ENCODE measurements at regions not wholly inside any gene's neighbourhood (a gene's known extent, or its start where the extent isn't known, plus 50 kb on each side); places are given as distances from the start of the nearest gene placed in this dataset.

GRCh38 chr15:100812802-100813201 is 66.8 kb upstream of the ALDH1A3 start:
- FAIRE-seq (no peak), ATAC-seq (no peak)
- intact Hi-C loops (cut with DNase I), result no loop called here

GRCh38 chr15:100818927-100819326 is 60.7 kb upstream of the ALDH1A3 start:
- no peaks in the 10 kb centered on the region for H3K4me1 ChIP-seq
- no peak overlapping the region for H3K4me3 ChIP-seq

More at GRCh38 chr15:100812802-100813201, 66.8 kb upstream of the ALDH1A3 start:
- Histone ChIP-seq H3K36me3 (no peaks in the 10 kb centered on the region), H3K4me3 (no peak overlapping the region), H3K9me3 (no peaks in the 10 kb centered on the region), H3K27me3 (no peaks in the 10 kb centered on the region), H3K27ac (no peak overlapping the region), H3K4me1 (no peaks in the 10 kb centered on the region)
- TF ChIP-seq CTCF (IDR thresholded peaks at IDR 0.05), result no peak
- DNase-seq, result no peak
- WGBS, 2 donors, result 69 to 72% methylated on average over 2 of the region's 2 CpGs

GRCh38 chr15:100820528-100820927 is 59.1 kb upstream of the ALDH1A3 start:
- Histone ChIP-seq H3K4me3 (no peak overlapping the region), H3K4me1 (no peaks in the 10 kb centered on the region), H3K27ac (no peak overlapping the region), H3K27me3 (no peaks in the 10 kb centered on the region), H3K36me3 (no peaks in the 10 kb centered on the region), H3K9me3 (no peaks in the 10 kb centered on the region)
- no peak for TF ChIP-seq CTCF (IDR thresholded peaks at IDR 0.05)
- no peak for ATAC-seq
- no peak for DNase-seq
- no peak for FAIRE-seq
- WGBS, 2 donors, result 43 to 82% methylated on average over 4 of the region's 4 CpGs
- intact Hi-C loops (cut with DNase I), result no loop called here

More at GRCh38 chr15:100818927-100819326, 60.7 kb upstream of the ALDH1A3 start:
- no peak for DNase-seq
- intact Hi-C loops (cut with DNase I), result no loop called here
- Histone ChIP-seq H3K27me3 (no peaks in the 10 kb centered on the region), H3K9me3 (no peaks in the 10 kb centered on the region), H3K36me3 (no peaks in the 10 kb centered on the region), H3K27ac (no peak overlapping the region)
- FAIRE-seq, result no peak
- 42 to 52% methylated on average over 3 of the region's 3 CpGs for WGBS, 2 donors
- no peak for TF ChIP-seq CTCF (IDR thresholded peaks at IDR 0.05)
- no peak for ATAC-seq

GRCh38 chr15:100821327-100821726 is 58.3 kb upstream of the ALDH1A3 start:
- Histone ChIP-seq H3K9me3 (no peaks in the 10 kb centered on the region), H3K36me3 (no peaks in the 10 kb centered on the region), H3K4me3 (no peak overlapping the region), H3K4me1 (no peaks in the 10 kb centered on the region), H3K27ac (no peak overlapping the region), H3K27me3 (no peaks in the 10 kb centered on the region)
- TF ChIP-seq CTCF (IDR thresholded peaks at IDR 0.05), result no peak
- no peak for DNase-seq
- ATAC-seq, result no peak
- no peak for FAIRE-seq
- intact Hi-C loops (cut with DNase I), result no loop called here

GRCh38 chr15:100824211-100824610 is 55.4 kb upstream of the ALDH1A3 start:
- Histone ChIP-seq H3K36me3 (no peaks in the 10 kb centered on the region), H3K9me3 (no peaks in the 10 kb centered on the region), H3K4me3 (no peak overlapping the region), H3K27ac (no peak overlapping the region), H3K4me1 (no peaks in the 10 kb centered on the region), H3K27me3 (no peaks in the 10 kb centered on the region)
- DNase-seq (no peak), FAIRE-seq (no peak), ATAC-seq (no peak)
- 53 to 75% methylated on average over 5 of the region's 5 CpGs for WGBS, 2 donors
- intact Hi-C loops (cut with DNase I), result no loop called here
- no peak for TF ChIP-seq CTCF (IDR thresholded peaks at IDR 0.05)

Measured in pancreas (tissue), 10 donors.